Tibial nerve (tissue), 4 donors: ENCODE measurements at regions not wholly inside any gene's neighbourhood (a gene's known extent, or its start where the extent isn't known, plus 50 kb on each side); places are given as distances from the start of the nearest gene placed in this dataset.

Experiments used
- CTCF ChIP-seq, 5 experiments: fragments of 200-600 bp in 3 of 5; fragments of 450-650 bp in 2 of 5; sonication (generic) in 3 of 5; IDR thresholded peaks; one replicate each; pipeline ENCODE4 v1.5.1; 2016 to 2019; ENCODE audit warnings: antibody characterized with exemption in 5 of 5, mild to moderate bottlenecking in 3 of 5, moderate library complexity in 2 of 5
- EP300 ChIP-seq, 2 donors: sonication (generic); formaldehyde crosslinking; IDR thresholded peaks; one replicate each; pipeline ENCODE4 v1.6.1; 2017; ENCODE audit warnings: antibody characterized with exemption in 2 of 2, mild to moderate bottlenecking in 1 of 2
- POLR2A ChIP-seq, 2 donors: fragments of 450-650 bp; IDR thresholded peaks; one replicate each; pipeline ENCODE4 v1.6.1; 2017; ENCODE audit warnings: antibody characterized with exemption in 2 of 2, mild to moderate bottlenecking in 2 of 2, moderate library complexity in 2 of 2

- no peak for TF ChIP-seq CTCF (IDR thresholded peaks at IDR 0.05)
- no peak for TF ChIP-seq EP300 (IDR thresholded peaks at IDR 0.05)
- TF ChIP-seq POLR2A (IDR thresholded peaks at IDR 0.05), result no peak
These were observed 909.2 kb upstream of the FANCL start for GRCh38 chr2:59150217-59150849.
